HCT116 (cell line): ENCODE measurements at regions not wholly inside any gene's neighbourhood (a gene's known extent, or its start where the extent isn't known, plus 50 kb on each side); places are given as distances from the start of the nearest gene placed in this dataset.

Source experiments
- ATAC-seq: fragments of 200-7000 bp; cut with Tn5 transposase; 2 replicates; pipeline ENCODE4 v1.9.1; 2020; ENCODE audit warnings: mild to moderate bottlenecking, moderate library complexity
- BruUV-seq: library from RNA; stranded (reverse); fragments of 400-500 nt; replicated peaks from 2 replicates; lab custom pipeline; 2021; lab: Mats Ljungman, UMichigan
- CTCF ChIA-PET: fragments of 300-600 bp; sonication (Branson Sonifier 250); formaldehyde crosslinking; loops from one replicate; lab custom pipeline; 2021; ENCODE audit warnings: antibody characterized with exemption; lab: Charles Lee
- POLR2A ChIA-PET: fragments of 300-600, 350-600 bp; sonication (Branson Sonifier 250); formaldehyde crosslinking; loops from one replicate; lab custom pipeline; 2021; ENCODE audit warnings: antibody characterized with exemption; lab: Charles Lee
- RAD21 ChIA-PET, 2 experiments: fragments of 300-600 bp; sonication (Branson Sonifier 250); formaldehyde crosslinking; loops; one replicate each; lab custom pipeline; 2023; ENCODE audit warnings: low total read pairs in 2 of 2; ENCODE audit not compliant: uncharacterized antibody in 2 of 2, unreplicated experiment in 2 of 2, low non-redundant PET in 1 of 2; lab: Charles Lee
- DNase-seq: peaks from one replicate; pipeline ENCODE4 v3.0.0-alpha.2; 2010; ENCODE audit warnings: low read depth, low spot score
- H2AFZ ChIP-seq: fragments of 200-600 bp; shearing (Covaris generic), sonication (generic); 2 replicates; pipeline ENCODE4 v1.6.1; 2017; ENCODE audit warnings: low read depth, mixed run types, mixed read lengths, antibody characterized with exemption, low read length; ENCODE audit not compliant: poor library complexity, severe bottlenecking
- H3K27ac ChIP-seq: 2 replicates; pipeline ENCODE4 v1.5.1; 2012; ENCODE audit warnings: low read depth, low read length
- H3K27me3 ChIP-seq: fragments of 200-600 bp; sonication (generic); 2 replicates; pipeline ENCODE4 v1.6.1; 2016; ENCODE audit warnings: mixed run types, low read length, mixed read lengths; ENCODE audit not compliant: insufficient read depth
- H3K36me3 ChIP-seq, 2 experiments: fragments of 200-500 bp in 1 of 2; fragments of 200-600 bp in 1 of 2; sonication (Bioruptor generic) in 1 of 2; sonication (generic) in 1 of 2; 2 replicates each; pipeline versions ENCODE4 v1.5.1 to v1.6.1; 2014 to 2016; ENCODE audit warnings: low read length in 2 of 2, inconsistent platforms in 1 of 2, mixed read lengths in 1 of 2, mixed run types in 1 of 2; ENCODE audit not compliant: insufficient read depth in 2 of 2, control insufficient read depth in 1 of 2
- H3K4me1 ChIP-seq, 2 experiments: fragments of 200-600 bp in 1 of 2; sonication (generic) in 1 of 2; 2 replicates each; pipeline versions ENCODE4 v1.5.1 to v1.6.1; 2012 to 2017; ENCODE audit warnings: low read length in 2 of 2, inconsistent platforms in 1 of 2, mild to moderate bottlenecking in 1 of 2, mixed read lengths in 1 of 2, mixed run types in 1 of 2, moderate library complexity in 1 of 2; ENCODE audit not compliant: insufficient read depth in 2 of 2, control insufficient read depth in 1 of 2
- H3K4me2 ChIP-seq: fragments of 200-600 bp; sonication (generic); 2 replicates; pipeline ENCODE4 v1.6.1; 2017; ENCODE audit warnings: mixed run types, low read length, mixed read lengths
- H3K4me3 ChIP-seq, 2 experiments: fragments of 200-600 bp in 1 of 2; sonication (generic) in 1 of 2; replicated peaks in 1 of 2; 2 replicates each; pipeline ENCODE4 v1.5.1; 2011 to 2016; ENCODE audit warnings: low read length in 2 of 2, control low read depth in 1 of 2, low read depth in 1 of 2, mild to moderate bottlenecking in 1 of 2, mixed read lengths in 1 of 2, mixed run types in 1 of 2
- H3K79me2 ChIP-seq: fragments of 200-600 bp; sonication (generic); 2 replicates; pipeline ENCODE4 v1.6.1; 2017; ENCODE audit warnings: mild to moderate bottlenecking, mixed run types, low read length, moderate library complexity, mixed read lengths; ENCODE audit not compliant: insufficient read depth
- H3K9ac ChIP-seq: fragments of 200-600 bp; sonication (generic); 2 replicates; pipeline ENCODE4 v1.6.1; 2016; ENCODE audit warnings: low read length, mixed read lengths
- H3K9me2 ChIP-seq: fragments of 200-600 bp; sonication (generic), shearing (Covaris generic); 2 replicates; pipeline ENCODE4 v1.6.1; 2017; ENCODE audit warnings: mixed run types, mild to moderate bottlenecking, moderate library complexity; ENCODE audit not compliant: insufficient read depth
- H3K9me3 ChIP-seq, 2 experiments: fragments of 200-500 bp in 1 of 2; fragments of 200-600 bp in 1 of 2; sonication (Bioruptor generic) in 1 of 2; sonication (generic) in 1 of 2; 2 replicates each; pipeline ENCODE4 v1.6.1; 2014 to 2017; ENCODE audit warnings: low read length in 2 of 2, mixed read lengths in 2 of 2, inconsistent platforms in 1 of 2, low read depth in 1 of 2, mild to moderate bottlenecking in 1 of 2, mixed run types in 1 of 2, moderate library complexity in 1 of 2; ENCODE audit not compliant: control insufficient read depth in 1 of 2, insufficient read depth in 1 of 2
- H4K20me1 ChIP-seq: fragments of 200-600 bp; sonication (generic), shearing (Covaris generic); 2 replicates; pipeline ENCODE4 v1.6.1; 2017; ENCODE audit warnings: mixed run types, mild to moderate bottlenecking, moderate library complexity; ENCODE audit not compliant: insufficient read depth
- CEBPB ChIP-seq: IDR thresholded peaks from 2 replicates; pipeline ENCODE4 v1.6.1; 2012; ENCODE audit warnings: low read depth
- ELF1 ChIP-seq: IDR thresholded peaks from 2 replicates; pipeline ENCODE4 v1.6.1; 2012; ENCODE audit warnings: low read depth, borderline replicate concordance
- FOSL1 ChIP-seq: IDR thresholded peaks from 2 replicates; pipeline ENCODE4 v1.6.1; 2012; ENCODE audit warnings: low read depth
- JUND ChIP-seq: IDR thresholded peaks from 2 replicates; pipeline ENCODE4 v1.6.1; 2012
- POLR2A ChIP-seq: IDR thresholded peaks from 2 replicates; pipeline ENCODE4 v1.7.0; 2011; ENCODE audit warnings: borderline replicate concordance; ENCODE audit not compliant: insufficient read depth, insufficient read length; ENCODE audit errors: extremely low read depth
- RAD21 ChIP-seq: IDR thresholded peaks from 2 replicates; pipeline ENCODE4 v1.6.1; 2012; ENCODE audit warnings: low read depth, mild to moderate bottlenecking
- SP1 ChIP-seq: IDR thresholded peaks from 2 replicates; pipeline ENCODE4 v1.6.1; 2012; ENCODE audit warnings: low read depth
- SRF ChIP-seq: IDR thresholded peaks from 2 replicates; pipeline ENCODE4 v1.6.1; 2012; ENCODE audit warnings: low read depth
- ZNF274 ChIP-seq: fragments of 200-500 bp; sonication (Bioruptor generic); IDR thresholded peaks from 2 replicates; pipeline ENCODE4 v1.6.1; 2014; ENCODE audit warnings: mild to moderate bottlenecking, low read depth, low read length, inconsistent platforms
- intact Hi-C: fragments of 100-400 bp; cut with micrococcal nuclease; formaldehyde crosslinking; loops from 2 replicates; pipeline ENCODE4 v1.10.0; 2022
- TF ChIP-seq, protein P1 (sequence below): IDR thresholded peaks from 2 replicates; pipeline ENCODE4 v1.6.1; 2012
- TF ChIP-seq, protein P2 (sequence below), 3 experiments: fragments of 200-600 bp in 1 of 3; sonication (generic) in 1 of 3; IDR thresholded peaks in 2 of 3; conservative IDR thresholded peaks in 1 of 3; 2 replicates each; pipeline ENCODE4 v1.5.1; 2012 to 2017; ENCODE audit warnings: low read depth in 2 of 3, low read length in 2 of 3, antibody characterized with exemption in 1 of 3, borderline replicate concordance in 1 of 3, control low read depth in 1 of 3, mild to moderate bottlenecking in 1 of 3, mixed read lengths in 1 of 3, mixed run types in 1 of 3, moderate library complexity in 1 of 3; ENCODE audit not compliant: insufficient read depth in 1 of 3
- TF ChIP-seq, protein P3 (sequence below): IDR thresholded peaks from 2 replicates; pipeline ENCODE4 v1.6.1; 2012

DNA sequence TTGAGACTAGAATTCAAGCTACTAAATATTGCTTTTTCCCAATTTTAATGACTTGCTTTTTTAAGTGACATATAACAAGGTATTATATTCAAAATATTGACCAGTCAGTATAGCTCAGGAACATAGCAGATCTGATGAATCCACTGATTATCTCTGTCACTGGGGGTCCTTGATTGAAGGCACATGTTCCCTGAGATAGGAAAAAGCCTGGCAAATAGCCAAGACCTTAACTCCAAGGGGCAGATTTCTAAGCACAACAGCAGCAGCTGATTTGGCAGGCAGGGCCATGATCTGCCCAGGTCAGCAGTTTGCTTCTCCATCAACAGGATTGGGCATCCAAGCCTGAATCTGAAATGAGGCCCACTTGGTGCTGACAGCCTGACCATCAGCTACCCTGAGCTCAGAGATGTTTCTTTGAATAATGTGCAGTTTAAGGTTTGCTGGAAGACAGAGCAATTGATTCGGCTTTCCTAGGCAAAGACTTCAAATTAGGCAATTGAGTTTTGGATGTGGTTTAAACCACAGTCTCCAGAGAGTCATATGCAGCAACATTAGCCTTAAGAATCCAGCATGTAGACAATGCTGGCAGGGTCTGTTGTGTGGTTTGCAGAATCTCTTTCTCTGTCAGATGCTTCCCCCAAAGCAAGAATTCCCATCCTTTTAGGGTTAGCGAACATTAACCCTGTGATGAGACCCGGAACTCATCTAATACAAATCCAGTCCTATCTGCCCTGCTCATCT, 352.6 kb downstream of the ADRA2A start:
- no peak overlapping the region for H2AFZ ChIP-seq
- no peak overlapping the region for H3K4me2 ChIP-seq
- H3K9me3 ChIP-seq = no peaks in the 10 kb centered on the region
- no peak for TF ChIP-seq JUND
- no peak for TF ChIP-seq RAD21
- TF ChIP-seq FOSL1 = no peak
- no peak for TF ChIP-seq POLR2A
- TF ChIP-seq ELF1 = no peak
- no peak for TF ChIP-seq ZNF274
- TF ChIP-seq, protein P1, sequence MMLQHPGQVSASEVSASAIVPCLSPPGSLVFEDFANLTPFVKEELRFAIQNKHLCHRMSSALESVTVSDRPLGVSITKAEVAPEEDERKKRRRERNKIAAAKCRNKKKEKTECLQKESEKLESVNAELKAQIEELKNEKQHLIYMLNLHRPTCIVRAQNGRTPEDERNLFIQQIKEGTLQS = no peak
- H3K4me3 ChIP-seq = no peak overlapping the region
- H3K9ac ChIP-seq = no peak overlapping the region
- no peaks in the 10 kb centered on the region for H4K20me1 ChIP-seq
- H3K27ac ChIP-seq = no peak overlapping the region
- intact Hi-C loops = no loop called here
- ATAC-seq = no peak
- POLR2A ChIA-PET = no interaction called here
- no peak for DNase-seq
- no peaks in the 10 kb centered on the region for H3K27me3 ChIP-seq
- CTCF ChIA-PET = no interaction called here
- no peaks in the 10 kb centered on the region for H3K79me2 ChIP-seq
- H3K4me1 ChIP-seq = no peaks in the 10 kb centered on the region
- no peaks in the 10 kb centered on the region for H3K36me3 ChIP-seq
- no peaks in the 10 kb centered on the region for H3K9me2 ChIP-seq
- RAD21 ChIA-PET = no interaction called here
- BruUV-seq = no TSS peak

DNA sequence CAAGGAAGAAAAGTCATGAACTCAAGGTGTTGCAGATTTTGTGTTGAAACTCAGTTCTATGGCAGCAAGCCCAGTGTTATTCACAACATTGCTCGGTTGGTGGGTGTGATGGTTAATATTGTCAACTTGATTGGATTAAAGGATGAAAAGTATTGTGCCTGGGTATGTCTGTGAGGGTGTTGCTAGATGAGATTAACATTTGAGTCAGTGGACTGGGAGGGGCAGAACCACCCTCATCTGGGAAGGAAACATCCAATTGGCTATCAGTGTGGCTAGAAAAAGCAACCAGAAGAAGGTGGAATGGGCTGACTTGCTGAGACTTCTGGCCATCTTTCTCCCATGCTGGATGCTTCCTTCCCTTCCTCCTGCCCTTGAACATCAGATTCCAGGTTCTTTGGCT, 353.2 kb downstream of the ADRA2A start:
- TF ChIP-seq, protein P2, sequence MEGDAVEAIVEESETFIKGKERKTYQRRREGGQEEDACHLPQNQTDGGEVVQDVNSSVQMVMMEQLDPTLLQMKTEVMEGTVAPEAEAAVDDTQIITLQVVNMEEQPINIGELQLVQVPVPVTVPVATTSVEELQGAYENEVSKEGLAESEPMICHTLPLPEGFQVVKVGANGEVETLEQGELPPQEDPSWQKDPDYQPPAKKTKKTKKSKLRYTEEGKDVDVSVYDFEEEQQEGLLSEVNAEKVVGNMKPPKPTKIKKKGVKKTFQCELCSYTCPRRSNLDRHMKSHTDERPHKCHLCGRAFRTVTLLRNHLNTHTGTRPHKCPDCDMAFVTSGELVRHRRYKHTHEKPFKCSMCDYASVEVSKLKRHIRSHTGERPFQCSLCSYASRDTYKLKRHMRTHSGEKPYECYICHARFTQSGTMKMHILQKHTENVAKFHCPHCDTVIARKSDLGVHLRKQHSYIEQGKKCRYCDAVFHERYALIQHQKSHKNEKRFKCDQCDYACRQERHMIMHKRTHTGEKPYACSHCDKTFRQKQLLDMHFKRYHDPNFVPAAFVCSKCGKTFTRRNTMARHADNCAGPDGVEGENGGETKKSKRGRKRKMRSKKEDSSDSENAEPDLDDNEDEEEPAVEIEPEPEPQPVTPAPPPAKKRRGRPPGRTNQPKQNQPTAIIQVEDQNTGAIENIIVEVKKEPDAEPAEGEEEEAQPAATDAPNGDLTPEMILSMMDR (IDR thresholded peaks at IDR 0.05 in 2 of 3, conservative IDR thresholded peaks at IDR 0.05 in 1 of 3; ENCODE audit: borderline replicate concordance in 1 of 3, insufficient read depth in 1 of 3, low read depth in 2 of 3, low read length in 2 of 3) = no peak
- no peak for TF ChIP-seq SP1
- TF ChIP-seq SRF = no peak
- no peak for TF ChIP-seq CEBPB
- TF ChIP-seq, protein P3, sequence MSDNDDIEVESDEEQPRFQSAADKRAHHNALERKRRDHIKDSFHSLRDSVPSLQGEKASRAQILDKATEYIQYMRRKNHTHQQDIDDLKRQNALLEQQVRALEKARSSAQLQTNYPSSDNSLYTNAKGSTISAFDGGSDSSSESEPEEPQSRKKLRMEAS = no peak
- TF ChIP-seq, protein P1 = no peak
- no peak for TF ChIP-seq JUND
- TF ChIP-seq FOSL1 = no peak
- no peak for TF ChIP-seq ELF1
- H3K4me2 ChIP-seq = no peak overlapping the region
- RAD21 ChIA-PET = no interaction called here
- no peaks in the 10 kb centered on the region for H3K79me2 ChIP-seq
- H3K9me3 ChIP-seq = no peaks in the 10 kb centered on the region
- H3K4me1 ChIP-seq = no peaks in the 10 kb centered on the region
- H3K27me3 ChIP-seq = no peaks in the 10 kb centered on the region
- no peak overlapping the region for H3K9ac ChIP-seq
- H3K4me3 ChIP-seq = no peak overlapping the region
- no TSS peak for BruUV-seq
- H3K27ac ChIP-seq = no peak overlapping the region
- CTCF ChIA-PET = no interaction called here
- no peaks in the 10 kb centered on the region for H3K9me2 ChIP-seq
- no peaks in the 10 kb centered on the region for H4K20me1 ChIP-seq
- intact Hi-C loops = no loop called here
- no peak overlapping the region for H2AFZ ChIP-seq
- no peaks in the 10 kb centered on the region for H3K36me3 ChIP-seq
- ATAC-seq (no peak), DNase-seq (no peak)
- POLR2A ChIA-PET = no interaction called here
